CD8-positive, alpha-beta memory T cell (primary cell): ENCODE measurements at regions not wholly inside any gene's neighbourhood (a gene's known extent, or its start where the extent isn't known, plus 50 kb on each side); places are given as distances from the start of the nearest gene placed in this dataset.
"Not testable (repeated sequence)": the region's sequence is repeated elsewhere in the genome, so short reads cannot be mapped to it uniquely, and the experiment has no call there.

Experiments
- CTCF ChIA-PET: fragments of 350-600 bp; sonication (Branson Sonifier 250); formaldehyde crosslinking; loops from one replicate; lab custom pipeline; 2021; ENCODE audit warnings: antibody characterized with exemption; lab: Charles Lee
- POLR2A ChIA-PET: fragments of 350-600 bp; sonication (Branson Sonifier 250); formaldehyde crosslinking; loops from one replicate; lab custom pipeline; 2021; ENCODE audit warnings: antibody characterized with exemption; lab: Charles Lee
- DNase-seq, 5 donors: peaks; one replicate each; pipeline versions ENCODE4 v3.0.0 to v3.0.0-alpha.2; 2020 to 2022; ENCODE audit warnings: mixed read lengths in 1 of 5
- H3K27ac ChIP-seq: one replicate; pipeline ENCODE4 v1.7.0; 2013; ENCODE audit warnings: low read depth, mild to moderate bottlenecking, low read length, moderate library complexity
- H3K27me3 ChIP-seq: 2 replicates; pipeline ENCODE4 v1.7.0; 2013; ENCODE audit warnings: low read length, mild to moderate bottlenecking; ENCODE audit not compliant: insufficient read depth, poor library complexity, severe bottlenecking
- H3K36me3 ChIP-seq: 2 replicates; pipeline ENCODE4 v1.7.0; 2013; ENCODE audit warnings: mild to moderate bottlenecking, low read length, moderate library complexity; ENCODE audit not compliant: insufficient read depth
- H3K4me1 ChIP-seq: 2 replicates; pipeline ENCODE4 v1.7.0; 2013; ENCODE audit warnings: mild to moderate bottlenecking, low read length, moderate library complexity; ENCODE audit not compliant: insufficient read depth
- H3K4me3 ChIP-seq: 2 replicates; pipeline ENCODE4 v1.7.0; 2013; ENCODE audit warnings: mild to moderate bottlenecking, low read length
- H3K9me3 ChIP-seq: 2 replicates; pipeline ENCODE4 v1.7.0; 2013; ENCODE audit warnings: mild to moderate bottlenecking, low read length
- H3K27ac Mint-ChIP-seq, 8 donors: one replicate each; pipeline ENCODE4 v1.8.0; 2020 to 2021; ENCODE audit warnings: mixed read lengths in 8 of 8, mild to moderate bottlenecking in 6 of 8, inconsistent platforms in 3 of 8, moderate library complexity in 3 of 8
- H3K27me3 Mint-ChIP-seq, 2 donors: one replicate each; pipeline ENCODE4 v1.8.0; 2020 to 2021; ENCODE audit warnings: mixed read lengths in 2 of 2, mild to moderate bottlenecking in 1 of 2, moderate library complexity in 1 of 2
- H3K36me3 Mint-ChIP-seq, 3 donors: one replicate each; pipeline ENCODE4 v1.8.0; 2020 to 2021; ENCODE audit warnings: mixed read lengths in 3 of 3, inconsistent platforms in 1 of 3, mild to moderate bottlenecking in 1 of 3
- H3K4me1 Mint-ChIP-seq, 3 donors: one replicate each; pipeline ENCODE4 v1.8.0; 2020 to 2021; ENCODE audit warnings: mixed read lengths in 3 of 3, inconsistent platforms in 1 of 3, mild to moderate bottlenecking in 1 of 3
- H3K4me3 Mint-ChIP-seq, 7 donors: one replicate each; pipeline ENCODE4 v1.8.0; 2020 to 2021; ENCODE audit warnings: mixed read lengths in 7 of 7, mild to moderate bottlenecking in 6 of 7, moderate library complexity in 4 of 7, inconsistent platforms in 2 of 7
- H3K9me3 Mint-ChIP-seq, 5 donors: one replicate each; pipeline ENCODE4 v1.8.0; 2020 to 2022; ENCODE audit warnings: mixed read lengths in 5 of 5, mild to moderate bottlenecking in 3 of 5, moderate library complexity in 2 of 5, inconsistent platforms in 1 of 5

DNA sequence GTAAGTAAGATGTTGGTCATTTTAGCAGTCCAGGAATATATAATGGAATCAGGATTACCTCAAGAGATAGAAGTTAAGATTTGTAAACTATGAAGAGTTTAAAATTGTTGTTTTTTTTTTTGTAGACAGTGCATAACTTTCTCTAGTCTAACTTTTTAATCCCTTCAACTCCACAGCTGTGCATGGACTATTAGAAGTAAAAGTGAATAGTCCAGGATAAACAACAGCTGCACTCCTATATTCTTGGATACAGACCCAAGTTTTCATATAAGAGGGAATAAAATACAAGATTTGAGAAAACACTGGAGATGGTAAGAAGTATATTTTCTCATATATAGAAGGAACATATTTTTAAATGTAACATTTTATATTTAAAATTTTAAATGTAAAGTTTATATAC is 1509.9 kb downstream of the SLITRK5 start:
- peaks cover 3 to 26% (median 5%) of the 10 kb centered on the region in 5 donors for H3K9me3 Mint-ChIP-seq
- H3K27ac Mint-ChIP-seq: no peak overlapping the region
- no peak overlapping the region for H3K4me3 Mint-ChIP-seq
- H3K36me3 Mint-ChIP-seq: no peaks in the 10 kb centered on the region
- no peaks in the 10 kb centered on the region for H3K9me3 ChIP-seq
- H3K36me3 ChIP-seq: no peaks in the 10 kb centered on the region
- ChIA-PET CTCF (no interaction called here), POLR2A (no interaction called here)
- DNase-seq: no peak
- no peaks in the 10 kb centered on the region for H3K27me3 Mint-ChIP-seq
- no peaks in the 10 kb centered on the region for H3K27me3 ChIP-seq
- no peaks in the 10 kb centered on the region for H3K4me1 ChIP-seq
- no peaks in the 10 kb centered on the region for H3K4me1 Mint-ChIP-seq
- no peak overlapping the region for H3K4me3 ChIP-seq
- no peak overlapping the region for H3K27ac ChIP-seq

DNA sequence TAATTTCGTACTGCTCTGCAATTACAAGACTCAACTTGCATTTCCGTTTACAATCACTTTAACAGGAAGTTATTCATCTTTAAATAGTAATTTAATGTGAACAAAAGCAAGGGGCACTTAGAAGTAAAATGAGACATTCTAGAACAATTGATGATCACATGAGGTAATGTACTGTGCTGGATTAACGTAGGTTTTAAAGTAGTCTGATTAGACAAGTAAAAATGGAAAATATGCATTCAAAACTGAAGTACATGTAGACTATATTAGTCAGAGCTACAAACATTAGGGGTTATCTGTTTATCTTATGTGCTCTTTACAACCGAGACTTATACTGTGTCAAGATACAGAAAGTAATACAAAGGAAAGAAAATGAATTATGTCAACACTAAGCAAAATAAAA is 1528.0 kb downstream of the SLITRK5 start:
- H3K27ac ChIP-seq: no peak overlapping the region
- H3K27me3 ChIP-seq: no peaks in the 10 kb centered on the region
- Mint-ChIP-seq H3K4me1 (no peaks in the 10 kb centered on the region), H3K36me3 (no peaks in the 10 kb centered on the region), H3K27me3 (no peaks in the 10 kb centered on the region), H3K4me3 (no peak overlapping the region), H3K9me3 (peaks cover 0 to 27% (median 5%) of the 10 kb centered on the region in 5 donors), H3K27ac (no peak overlapping the region)
- no peaks in the 10 kb centered on the region for H3K36me3 ChIP-seq
- H3K9me3 ChIP-seq: no peaks in the 10 kb centered on the region
- no peak for DNase-seq
- no peak overlapping the region for H3K4me3 ChIP-seq
- H3K4me1 ChIP-seq: no peaks in the 10 kb centered on the region
- ChIA-PET CTCF (no interaction called here), POLR2A (no interaction called here)

DNA sequence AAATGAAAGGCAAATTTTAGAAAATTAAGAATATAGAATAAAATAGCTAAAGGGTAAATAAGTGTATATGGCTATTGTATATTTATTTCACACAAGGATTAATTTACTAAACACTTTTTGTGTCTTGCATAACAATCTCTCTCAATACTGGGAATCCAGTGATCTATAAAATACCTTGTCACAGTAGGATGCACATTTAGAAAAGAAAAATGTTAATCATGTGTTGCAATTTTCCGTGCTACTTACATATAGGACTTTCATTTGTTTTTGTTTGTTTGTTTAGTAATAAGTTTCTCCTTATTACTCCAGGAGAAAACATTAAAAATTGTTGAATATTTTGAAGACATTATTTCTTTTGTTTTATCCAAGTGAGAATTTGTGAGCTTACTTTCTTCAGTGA is 1533.3 kb downstream of the SLITRK5 start:
- Mint-ChIP-seq H3K27me3 (no peaks in the 10 kb centered on the region), H3K27ac (no peak overlapping the region), H3K36me3 (no peaks in the 10 kb centered on the region), H3K4me1 (no peaks in the 10 kb centered on the region), H3K4me3 (no peak overlapping the region), H3K9me3 (peaks cover 0 to 25% (median 2%) of the 10 kb centered on the region in 5 donors)
- CTCF ChIA-PET: no interaction called here
- DNase-seq: no peak
- no peaks in the 10 kb centered on the region for H3K4me1 ChIP-seq
- no peaks in the 10 kb centered on the region for H3K27me3 ChIP-seq
- H3K36me3 ChIP-seq: no peaks in the 10 kb centered on the region
- POLR2A ChIA-PET: no interaction called here
- H3K9me3 ChIP-seq: no peaks in the 10 kb centered on the region
- H3K4me3 ChIP-seq: no peak overlapping the region
- H3K27ac ChIP-seq: no peak overlapping the region

DNA sequence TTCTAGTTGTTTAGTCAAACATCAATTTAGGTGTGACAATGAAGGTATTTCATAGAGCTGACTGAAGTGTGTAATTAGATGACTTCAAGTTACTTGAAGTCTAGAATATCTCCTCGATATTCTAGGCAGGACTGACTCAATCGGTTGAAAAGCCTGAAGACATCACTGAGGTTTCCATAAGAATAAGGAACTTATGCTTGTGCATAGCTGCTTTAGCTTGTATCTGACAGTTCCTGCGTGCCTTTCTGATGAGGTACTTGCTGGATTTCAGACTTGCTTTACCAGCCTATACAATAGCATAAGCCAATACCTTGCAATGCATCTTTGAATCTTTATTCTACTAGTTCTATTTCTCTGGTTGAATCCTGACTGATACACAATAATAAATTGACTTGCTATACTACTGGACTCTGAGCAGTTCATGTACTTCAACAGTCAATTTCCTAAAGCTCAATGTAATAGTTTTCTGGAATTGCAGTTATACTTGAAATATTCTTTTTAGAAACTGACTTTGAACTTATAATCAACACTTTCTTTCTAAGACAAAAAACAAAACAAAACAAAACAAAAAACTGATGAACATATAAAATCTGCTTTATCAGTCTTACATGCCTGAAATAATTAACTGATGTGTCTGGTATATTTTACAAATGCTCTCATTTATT is 1534.8 kb downstream of the SLITRK5 start:
- CTCF ChIA-PET: no interaction called here

DNA sequence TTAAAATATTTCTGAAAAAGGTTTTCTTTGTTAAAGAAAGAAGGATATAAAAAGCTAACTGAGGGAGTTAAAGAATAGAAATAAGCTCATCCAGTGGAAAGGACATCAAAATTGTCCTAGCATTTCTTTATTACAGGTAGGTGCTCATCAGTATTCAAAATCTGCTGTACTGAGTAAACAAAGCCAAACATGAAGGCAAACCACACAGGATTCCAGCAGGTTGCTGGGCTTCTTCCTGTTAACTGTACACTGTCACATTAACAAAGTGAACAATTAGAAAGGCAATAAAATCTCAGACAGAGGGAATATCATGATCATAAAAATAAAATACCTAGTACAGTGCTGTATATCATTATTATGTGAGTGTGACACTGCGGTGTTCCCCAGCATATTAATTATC is 1541.0 kb downstream of the SLITRK5 start:
- Histone ChIP-seq H3K27me3 (no peaks in the 10 kb centered on the region), H3K4me3 (no peak overlapping the region), H3K9me3 (no peaks in the 10 kb centered on the region), H3K36me3 (no peaks in the 10 kb centered on the region), H3K27ac (no peak overlapping the region), H3K4me1 (no peaks in the 10 kb centered on the region)
- Mint-ChIP-seq H3K36me3 (no peaks in the 10 kb centered on the region), H3K9me3 (peaks cover 0 to 27% (median 2%) of the 10 kb centered on the region in 5 donors), H3K4me3 (no peak overlapping the region), H3K4me1 (no peaks in the 10 kb centered on the region), H3K27ac (no peak overlapping the region), H3K27me3 (no peaks in the 10 kb centered on the region)
- ChIA-PET POLR2A (no interaction called here), CTCF (no interaction called here)
- DNase-seq: no peak

More for the DNA sequence above, 1534.8 kb downstream of the SLITRK5 start:
- peaks cover 0 to 23% (median 2%) of the 10 kb centered on the region in 5 donors for H3K9me3 Mint-ChIP-seq
- H3K27me3 Mint-ChIP-seq: no peaks in the 10 kb centered on the region
- POLR2A ChIA-PET: no interaction called here
- no peak overlapping the region for H3K27ac Mint-ChIP-seq
- H3K36me3 Mint-ChIP-seq: no peaks in the 10 kb centered on the region
- no peaks in the 10 kb centered on the region for H3K4me1 Mint-ChIP-seq
- H3K4me3 Mint-ChIP-seq: no peak overlapping the region
- no peaks in the 10 kb centered on the region for H3K9me3 ChIP-seq
- no peak overlapping the region for H3K4me3 ChIP-seq
- no peaks in the 10 kb centered on the region for H3K36me3 ChIP-seq
- no peak for DNase-seq
- H3K27ac ChIP-seq: no peak overlapping the region
- no peaks in the 10 kb centered on the region for H3K4me1 ChIP-seq
- no peaks in the 10 kb centered on the region for H3K27me3 ChIP-seq

DNA sequence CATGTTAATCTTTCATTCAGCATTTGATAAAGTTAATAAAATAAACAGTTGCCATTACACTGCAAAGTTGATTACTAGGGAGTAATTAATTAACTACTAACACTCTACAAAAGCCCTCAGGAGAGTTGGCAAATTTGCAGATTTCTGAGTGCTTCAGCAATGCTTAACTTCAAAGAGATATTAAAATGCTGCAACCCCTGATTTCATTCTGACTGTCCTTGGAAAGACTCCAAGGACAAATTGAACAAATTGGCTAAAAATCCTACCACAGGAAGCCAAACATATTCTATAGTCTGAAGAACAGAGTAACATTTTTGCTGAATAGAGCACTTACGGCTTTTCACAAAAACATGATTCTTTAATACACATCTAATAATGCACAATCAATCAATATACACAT is 1543.0 kb downstream of the SLITRK5 start:
- no peak overlapping the region for H3K27ac Mint-ChIP-seq

DNA sequence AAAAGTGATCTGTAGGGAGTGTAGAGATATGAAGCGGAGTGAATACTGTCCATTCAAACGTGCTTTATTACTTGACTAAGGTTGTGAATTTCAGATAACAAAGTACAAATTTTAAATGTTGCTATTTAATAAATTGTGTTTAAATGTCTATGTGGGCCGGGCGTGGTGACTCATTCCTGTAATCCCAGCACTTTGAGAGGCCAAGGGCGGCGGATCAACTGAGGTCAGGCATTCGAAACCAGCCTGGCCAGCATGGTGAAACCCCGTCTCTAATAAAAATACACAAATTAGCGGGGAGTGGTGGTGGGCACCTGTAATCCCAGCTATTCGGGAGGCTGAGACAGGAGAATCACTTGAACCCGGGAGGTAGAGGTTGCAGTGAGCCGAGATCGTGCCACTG is 1544.1 kb downstream of the SLITRK5 start:
- H3K9me3 ChIP-seq, H3K27me3 ChIP-seq, H3K36me3 ChIP-seq, DNase-seq, H3K36me3 Mint-ChIP-seq, H3K4me3 ChIP-seq, H3K4me3 Mint-ChIP-seq, H3K27ac ChIP-seq, POLR2A ChIA-PET, H3K4me1 ChIP-seq, H3K27ac Mint-ChIP-seq, H3K4me1 Mint-ChIP-seq, H3K27me3 Mint-ChIP-seq, CTCF ChIA-PET: not testable (repeated sequence)
- peaks cover 2 to 29% (median 2%) of the 10 kb centered on the region in 5 donors for H3K9me3 Mint-ChIP-seq

More for the DNA sequence above, 1543.0 kb downstream of the SLITRK5 start:
- Histone ChIP-seq H3K36me3 (no peaks in the 10 kb centered on the region), H3K9me3 (no peaks in the 10 kb centered on the region), H3K4me1 (no peaks in the 10 kb centered on the region), H3K27ac (no peak overlapping the region), H3K27me3 (no peaks in the 10 kb centered on the region), H3K4me3 (no peak overlapping the region)
- H3K4me1 Mint-ChIP-seq: no peaks in the 10 kb centered on the region
- DNase-seq: no peak
- H3K36me3 Mint-ChIP-seq: no peaks in the 10 kb centered on the region
- peaks cover 0 to 23% (median 2%) of the 10 kb centered on the region in 5 donors for H3K9me3 Mint-ChIP-seq
- H3K4me3 Mint-ChIP-seq: no peak overlapping the region
- no peaks in the 10 kb centered on the region for H3K27me3 Mint-ChIP-seq
- POLR2A ChIA-PET: no interaction called here
- CTCF ChIA-PET: no interaction called here

DNA sequence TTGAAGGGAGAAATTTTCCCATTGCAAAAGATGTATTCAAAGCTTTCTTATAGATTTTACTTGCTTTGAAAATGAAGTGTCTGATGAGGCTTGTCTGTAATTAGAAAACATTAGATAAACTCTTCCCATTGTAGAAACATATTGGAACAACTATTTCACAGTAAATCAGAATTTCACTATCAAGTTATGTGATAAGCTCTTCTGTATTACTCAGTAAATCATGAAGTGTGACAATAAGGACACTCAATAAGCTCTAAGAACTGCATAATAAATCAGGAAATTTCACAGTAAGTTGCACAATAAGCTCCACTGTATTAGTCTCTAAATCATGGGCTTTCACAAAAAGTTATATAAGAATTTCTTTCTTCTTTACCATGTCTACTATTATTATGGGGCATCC is 1546.6 kb downstream of the SLITRK5 start:
- ChIA-PET CTCF (no interaction called here), POLR2A (no interaction called here)
- Histone ChIP-seq H3K9me3 (no peaks in the 10 kb centered on the region), H3K4me3 (no peak overlapping the region), H3K27ac (no peak overlapping the region), H3K36me3 (no peaks in the 10 kb centered on the region), H3K27me3 (no peaks in the 10 kb centered on the region), H3K4me1 (no peaks in the 10 kb centered on the region)
- Mint-ChIP-seq H3K36me3 (no peaks in the 10 kb centered on the region), H3K4me1 (no peaks in the 10 kb centered on the region), H3K27ac (no peak overlapping the region), H3K27me3 (no peaks in the 10 kb centered on the region), H3K4me3 (no peak overlapping the region), H3K9me3 (peaks cover 4 to 38% (median 8%) of the 10 kb centered on the region in 5 donors)
- DNase-seq: no peak
